Liver (tissue), 3 donors: ENCODE measurements at regions not wholly inside any gene's neighbourhood (a gene's known extent, or its start where the extent isn't known, plus 50 kb on each side); places are given as distances from the start of the nearest gene placed in this dataset.

Experiments
- CTCF ChIP-seq: fragments of 150-350 bp; IDR thresholded peaks from 2 replicates; pipeline ENCODE4 v1.5.1; 2017; ENCODE audit warnings: improper control_type of control experiment, low read depth, low read length; ENCODE audit not compliant: missing input control
- EGR1 ChIP-seq, 2 donors: IDR thresholded peaks; 2 replicates each; pipeline ENCODE4 v1.6.1; 2016 to 2018; ENCODE audit warnings: antibody characterized with exemption in 2 of 2, low read depth in 2 of 2
- HNF4A ChIP-seq, 2 donors: conservative IDR thresholded peaks; 2 replicates each; pipeline ENCODE4 v1.6.1; 2016; ENCODE audit warnings: antibody characterized with exemption in 2 of 2, mild to moderate bottlenecking in 2 of 2
- MAX ChIP-seq: IDR thresholded peaks from 2 replicates; pipeline ENCODE4 v1.6.1; 2016; ENCODE audit warnings: antibody characterized with exemption
- TF ChIP-seq, protein P1 (sequence below): IDR thresholded peaks from 2 replicates; pipeline ENCODE4 v1.6.1; 2016; ENCODE audit warnings: antibody characterized with exemption, mild to moderate bottlenecking
- donor health status: healthy.
- donor health status: healthy.

DNA sequence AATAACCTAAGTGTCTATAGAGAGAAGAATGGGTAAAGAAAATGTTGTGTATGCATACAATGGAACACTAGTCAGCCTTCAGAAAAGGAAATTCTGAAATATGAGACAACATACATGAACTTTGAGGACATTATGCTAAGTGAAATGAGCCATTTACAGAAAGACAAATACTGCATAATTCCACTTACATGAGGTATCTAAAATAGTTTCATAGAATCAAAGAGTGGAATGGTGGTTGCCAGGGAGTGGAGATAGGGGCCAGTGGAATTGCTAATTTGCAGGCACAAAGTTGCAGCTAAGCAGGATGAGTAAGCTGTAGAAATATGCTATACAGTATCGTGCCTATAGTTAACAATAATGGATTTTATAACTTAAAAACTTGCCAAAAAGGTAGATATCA is 779.6 kb upstream of the ARPP21 start:
- TF ChIP-seq CTCF: no peak
- TF ChIP-seq MAX: no peak
- TF ChIP-seq EGR1 (IDR thresholded peaks at IDR 0.05; ENCODE audit: low read depth in 2 of 2): no peak
- no peak for TF ChIP-seq HNF4A (conservative IDR thresholded peaks at IDR 0.05)
- TF ChIP-seq, protein P1, sequence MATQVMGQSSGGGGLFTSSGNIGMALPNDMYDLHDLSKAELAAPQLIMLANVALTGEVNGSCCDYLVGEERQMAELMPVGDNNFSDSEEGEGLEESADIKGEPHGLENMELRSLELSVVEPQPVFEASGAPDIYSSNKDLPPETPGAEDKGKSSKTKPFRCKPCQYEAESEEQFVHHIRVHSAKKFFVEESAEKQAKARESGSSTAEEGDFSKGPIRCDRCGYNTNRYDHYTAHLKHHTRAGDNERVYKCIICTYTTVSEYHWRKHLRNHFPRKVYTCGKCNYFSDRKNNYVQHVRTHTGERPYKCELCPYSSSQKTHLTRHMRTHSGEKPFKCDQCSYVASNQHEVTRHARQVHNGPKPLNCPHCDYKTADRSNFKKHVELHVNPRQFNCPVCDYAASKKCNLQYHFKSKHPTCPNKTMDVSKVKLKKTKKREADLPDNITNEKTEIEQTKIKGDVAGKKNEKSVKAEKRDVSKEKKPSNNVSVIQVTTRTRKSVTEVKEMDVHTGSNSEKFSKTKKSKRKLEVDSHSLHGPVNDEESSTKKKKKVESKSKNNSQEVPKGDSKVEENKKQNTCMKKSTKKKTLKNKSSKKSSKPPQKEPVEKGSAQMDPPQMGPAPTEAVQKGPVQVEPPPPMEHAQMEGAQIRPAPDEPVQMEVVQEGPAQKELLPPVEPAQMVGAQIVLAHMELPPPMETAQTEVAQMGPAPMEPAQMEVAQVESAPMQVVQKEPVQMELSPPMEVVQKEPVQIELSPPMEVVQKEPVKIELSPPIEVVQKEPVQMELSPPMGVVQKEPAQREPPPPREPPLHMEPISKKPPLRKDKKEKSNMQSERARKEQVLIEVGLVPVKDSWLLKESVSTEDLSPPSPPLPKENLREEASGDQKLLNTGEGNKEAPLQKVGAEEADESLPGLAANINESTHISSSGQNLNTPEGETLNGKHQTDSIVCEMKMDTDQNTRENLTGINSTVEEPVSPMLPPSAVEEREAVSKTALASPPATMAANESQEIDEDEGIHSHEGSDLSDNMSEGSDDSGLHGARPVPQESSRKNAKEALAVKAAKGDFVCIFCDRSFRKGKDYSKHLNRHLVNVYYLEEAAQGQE: no peak
